GM21447 (cell line): ENCODE measurements at regions not wholly inside any gene's neighbourhood (a gene's known extent, or its start where the extent isn't known, plus 50 kb on each side); places are given as distances from the start of the nearest gene placed in this dataset.
"Not testable (repeated sequence)": the region's sequence is repeated elsewhere in the genome, so short reads cannot be mapped to it uniquely, and the experiment has no call there.

Experiments
- ATAC-seq: cut with Tn5 transposase; IDR thresholded peaks from one replicate; pipeline ENCODE4 v1.9.1; 2021; ENCODE audit not compliant: unreplicated experiment

GRCh38 chr9:26669701-26670670, 222.6 kb downstream of the CAAP1 start:
- no peak for ATAC-seq

- no peak for ATAC-seq
These were observed 224.7 kb downstream of the CAAP1 start for GRCh38 chr9:26667882-26668281.

GRCh38 chr9:26665666-26666065, 226.9 kb downstream of the CAAP1 start:
- ATAC-seq: no peak

GRCh38 chr9:26664087-26664773, 228.4 kb downstream of the CAAP1 start:
- ATAC-seq: not testable (repeated sequence)

- ATAC-seq: no peak
These were observed 230.1 kb downstream of the CAAP1 start for GRCh38 chr9:26662476-26662875.

- no peak for ATAC-seq
These were observed 234.1 kb downstream of the CAAP1 start for GRCh38 chr9:26658476-26658875.

GRCh38 chr9:26657958-26658357, 234.6 kb downstream of the CAAP1 start:
- ATAC-seq: no peak

- no peak for ATAC-seq
These were observed 236.4 kb downstream of the CAAP1 start for GRCh38 chr9:26656003-26656870.

- no peak for ATAC-seq
These were observed 237.4 kb downstream of the CAAP1 start for GRCh38 chr9:26655166-26655565.

- ATAC-seq: no peak
These were observed 242.3 kb downstream of the CAAP1 start for GRCh38 chr9:26650325-26650724.

GRCh38 chr9:26643826-26644225, 248.8 kb downstream of the CAAP1 start:
- no peak for ATAC-seq

GRCh38 chr9:26639761-26640160, 252.8 kb downstream of the CAAP1 start:
- ATAC-seq: no peak

- ATAC-seq: no peak
These were observed 255.5 kb downstream of the CAAP1 start for GRCh38 chr9:26637101-26637500.

GRCh38 chr9:26613851-26614350, 278.7 kb downstream of the CAAP1 start:
- ATAC-seq: not testable (repeated sequence)

GRCh38 chr9:26612211-26612610, 280.4 kb downstream of the CAAP1 start:
- ATAC-seq: no peak

- ATAC-seq: no peak
These were observed 285.8 kb downstream of the CAAP1 start for GRCh38 chr9:26606756-26607155.

GRCh38 chr9:26605367-26605766, 287.2 kb downstream of the CAAP1 start:
- no peak for ATAC-seq

- no peak for ATAC-seq
These were observed 288.4 kb downstream of the CAAP1 start for GRCh38 chr9:26604076-26604662.

GRCh38 chr9:26603617-26604016, 289.0 kb downstream of the CAAP1 start:
- ATAC-seq: no peak

- no peak for ATAC-seq
These were observed 295.0 kb downstream of the CAAP1 start for GRCh38 chr9:26597542-26598149.
